ENCODE measurements at regions not wholly inside any gene's neighbourhood (a gene's known extent, or its start where the extent isn't known, plus 50 kb on each side); places are given as distances from the start of the nearest gene placed in this dataset.

GRCh38 chr3:165434516-165434915 is 238.3 kb upstream of the SLITRK3 start:
- no peaks in the 10 kb centered on the region for H3K4me1 ChIP-seq (ENCODE audit: insufficient read depth)
- 41 to 55% (median 48%) methylated on average over 3 of the region's 3 CpGs for WGBS, 3 donors
- no peak overlapping the region for H3K27ac ChIP-seq
- no peaks in the 10 kb centered on the region for H3K36me3 ChIP-seq
- TF ChIP-seq POLR2A (IDR thresholded peaks at IDR 0.05): no peak
- TF ChIP-seq EP300 (IDR thresholded peaks at IDR 0.05): no peak
- no peak for TF ChIP-seq CTCF (IDR thresholded peaks at IDR 0.05)
- no peak overlapping the region for H3K4me3 ChIP-seq
- no peaks in the 10 kb centered on the region for H3K27me3 ChIP-seq
- no peaks in the 10 kb centered on the region for H3K9me3 ChIP-seq
- DNase-seq: no peak
- intact Hi-C loops (cut with DNase I): no loop called here

- no peaks in the 10 kb centered on the region for H3K9me3 ChIP-seq
- H3K36me3 ChIP-seq: no peaks in the 10 kb centered on the region
- no peaks in the 10 kb centered on the region for H3K27me3 ChIP-seq
- no peak overlapping the region for H3K27ac ChIP-seq
- no peak overlapping the region for H3K4me3 ChIP-seq
- 87 to 93% (median 89%) methylated on average over 2 of the region's 2 CpGs for WGBS, 3 donors
- intact Hi-C loops (cut with DNase I): loop anchor here in 1 of 4 donors (5.0 kb wide), 1 partner anchor 1136 kb away; no protein-coding TSS in a partner anchor
- H3K4me1 ChIP-seq (ENCODE audit: insufficient read depth): no peaks in the 10 kb centered on the region
- TF ChIP-seq POLR2A (IDR thresholded peaks at IDR 0.05) (no peak), EP300 (IDR thresholded peaks at IDR 0.05) (no peak), CTCF (IDR thresholded peaks at IDR 0.05) (no peak)
- no peak for DNase-seq
Measured at GRCh38 chr3:165406425-165406824, 210.2 kb upstream of the SLITRK3 start.

- no peak for TF ChIP-seq POLR2A (IDR thresholded peaks at IDR 0.05)
- no peak for TF ChIP-seq CTCF (IDR thresholded peaks at IDR 0.05)
- no peak for TF ChIP-seq EP300 (IDR thresholded peaks at IDR 0.05)
- Histone ChIP-seq H3K4me1 (ENCODE audit: insufficient read depth) (no peaks in the 10 kb centered on the region), H3K27me3 (no peaks in the 10 kb centered on the region), H3K9me3 (no peaks in the 10 kb centered on the region), H3K36me3 (no peaks in the 10 kb centered on the region), H3K4me3 (no peak overlapping the region), H3K27ac (no peak overlapping the region)
- WGBS, 3 donors: 65 to 83% (median 69%) methylated on average over 4 of the region's 4 CpGs
- no peak for DNase-seq
- intact Hi-C loops (cut with DNase I): loop anchor here in 1 of 4 donors (5.0 kb wide), 1 partner anchor 1138 kb away; no protein-coding TSS in a partner anchor
Measured at GRCh38 chr3:165404357-165405027, 208.3 kb upstream of the SLITRK3 start.

- H3K27ac ChIP-seq: no peak overlapping the region
- TF ChIP-seq POLR2A (IDR thresholded peaks at IDR 0.05): no peak
- no peak for TF ChIP-seq CTCF (IDR thresholded peaks at IDR 0.05)
- TF ChIP-seq EP300 (IDR thresholded peaks at IDR 0.05): no peak
- WGBS, 3 donors: 72 to 85% (median 84%) methylated on average over 4 of the region's 4 CpGs
- no peak for DNase-seq
- no peaks in the 10 kb centered on the region for H3K27me3 ChIP-seq
- intact Hi-C loops (cut with DNase I): no loop called here
- H3K4me1 ChIP-seq (ENCODE audit: insufficient read depth): no peaks in the 10 kb centered on the region
- H3K9me3 ChIP-seq: no peaks in the 10 kb centered on the region
- no peaks in the 10 kb centered on the region for H3K36me3 ChIP-seq
- no peak overlapping the region for H3K4me3 ChIP-seq
Measured at GRCh38 chr3:165403666-165404065, 207.5 kb upstream of the SLITRK3 start.

Data from ovary (tissue), 7 donors.